Immature natural killer cell (primary cell): ENCODE measurements at regions not wholly inside any gene's neighbourhood (a gene's known extent, or its start where the extent isn't known, plus 50 kb on each side); places are given as distances from the start of the nearest gene placed in this dataset.

ENCODE experiments used
- DNase-seq, 3 donors: peaks; one replicate each; pipeline ENCODE4 v3.0.0; 2022; ENCODE audit warnings: mixed read lengths in 1 of 3
- H3K27ac Mint-ChIP-seq, 6 donors: one replicate each; pipeline ENCODE4 v1.8.0; 2020; ENCODE audit warnings: mixed read lengths in 6 of 6, mild to moderate bottlenecking in 5 of 6, inconsistent platforms in 4 of 6, moderate library complexity in 3 of 6
- H3K27me3 Mint-ChIP-seq, 3 donors: one replicate each; pipeline ENCODE4 v1.8.0; 2020 to 2021; ENCODE audit warnings: low read depth in 3 of 3, mild to moderate bottlenecking in 3 of 3, mixed read lengths in 3 of 3, moderate library complexity in 3 of 3, inconsistent platforms in 1 of 3
- H3K36me3 Mint-ChIP-seq, 3 donors: one replicate each; pipeline ENCODE4 v1.8.0; 2020; ENCODE audit warnings: mixed read lengths in 3 of 3, inconsistent platforms in 2 of 3, mild to moderate bottlenecking in 2 of 3
- H3K4me1 Mint-ChIP-seq, 2 donors: one replicate each; pipeline ENCODE4 v1.8.0; 2020; ENCODE audit warnings: inconsistent platforms in 2 of 2, mild to moderate bottlenecking in 2 of 2, mixed read lengths in 2 of 2, moderate library complexity in 1 of 2
- H3K4me3 Mint-ChIP-seq, 5 donors: one replicate each; pipeline ENCODE4 v1.8.0; 2020; ENCODE audit warnings: mild to moderate bottlenecking in 5 of 5, mixed read lengths in 5 of 5, inconsistent platforms in 3 of 5, moderate library complexity in 3 of 5
- H3K9me3 Mint-ChIP-seq, 6 donors: one replicate each; pipeline ENCODE4 v1.8.0; 2020; ENCODE audit warnings: mild to moderate bottlenecking in 6 of 6, mixed read lengths in 6 of 6, inconsistent platforms in 4 of 6, moderate library complexity in 3 of 6

DNA sequence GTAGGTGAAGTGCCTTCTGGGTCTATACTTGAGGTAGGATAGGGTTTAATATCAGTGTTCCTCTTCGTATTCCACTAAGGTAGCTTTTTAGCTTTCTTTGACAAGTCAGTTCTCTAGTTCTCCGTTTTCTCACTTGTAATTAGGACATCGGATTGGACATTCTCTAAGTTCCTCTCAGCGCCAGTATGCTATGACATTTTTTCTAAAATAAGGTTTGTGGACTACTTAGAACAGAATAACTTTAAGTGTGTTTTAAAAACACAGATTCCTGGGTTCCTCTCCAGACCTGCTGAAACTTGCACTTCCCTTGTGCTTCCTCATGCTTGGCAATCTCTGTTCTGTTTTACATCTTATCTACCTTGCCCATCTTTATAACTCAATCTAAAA lies 69.3 kb upstream of the YWHAQ start:
- Mint-ChIP-seq H3K36me3 (peaks cover 0 to 5% (median 0%) of the 10 kb centered on the region in 3 donors), H3K27me3 (peaks cover 3 to 17% (median 14%) of the 10 kb centered on the region in 3 donors), H3K4me1 (peaks cover 75% of the 10 kb centered on the region in 2 donors), H3K9me3 (no peaks in the 10 kb centered on the region), H3K27ac (peak overlapping the region in 5 of 6 donors; percentile 75 to 100 (median 92)), H3K4me3 (peak overlapping the region in 1 of 5 donors; percentile 24)
- DNase-seq, result no peak

DNA sequence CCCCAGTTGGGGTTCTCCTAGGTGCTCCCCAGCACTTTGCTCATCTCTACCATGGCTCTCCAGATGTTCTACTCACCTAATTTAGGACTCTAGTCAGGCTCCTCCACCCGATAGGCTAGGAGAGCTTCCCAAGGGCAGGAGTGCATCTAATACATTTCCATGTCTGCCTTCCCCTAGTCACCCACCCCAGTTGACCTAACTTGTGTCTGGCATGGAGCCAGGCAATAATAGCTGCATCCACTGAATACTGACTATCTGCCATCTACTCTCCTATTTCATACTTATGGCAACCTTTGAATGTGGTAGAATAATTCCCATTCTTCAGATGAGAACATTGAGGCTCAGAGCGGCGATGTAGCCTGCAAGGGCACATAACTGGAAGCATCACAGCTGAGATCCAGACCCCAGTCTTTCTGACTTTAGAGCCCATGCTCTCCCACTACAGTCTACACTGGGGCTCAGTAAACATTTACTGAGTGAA lies 71.8 kb upstream of the YWHAQ start:
- Mint-ChIP-seq H3K4me1 (peaks cover 74 to 91% of the 10 kb centered on the region in 2 donors), H3K4me3 (peak overlapping the region; percentile 74 to 86 (median 78)), H3K36me3 (peaks cover 0 to 5% (median 0%) of the 10 kb centered on the region in 3 donors), H3K27me3 (peaks cover 7 to 17% (median 14%) of the 10 kb centered on the region in 3 donors), H3K9me3 (no peaks in the 10 kb centered on the region), H3K27ac (peak overlapping the region; percentile 92 to 100 (median 99))
- DNase-seq, result no peak

DNA sequence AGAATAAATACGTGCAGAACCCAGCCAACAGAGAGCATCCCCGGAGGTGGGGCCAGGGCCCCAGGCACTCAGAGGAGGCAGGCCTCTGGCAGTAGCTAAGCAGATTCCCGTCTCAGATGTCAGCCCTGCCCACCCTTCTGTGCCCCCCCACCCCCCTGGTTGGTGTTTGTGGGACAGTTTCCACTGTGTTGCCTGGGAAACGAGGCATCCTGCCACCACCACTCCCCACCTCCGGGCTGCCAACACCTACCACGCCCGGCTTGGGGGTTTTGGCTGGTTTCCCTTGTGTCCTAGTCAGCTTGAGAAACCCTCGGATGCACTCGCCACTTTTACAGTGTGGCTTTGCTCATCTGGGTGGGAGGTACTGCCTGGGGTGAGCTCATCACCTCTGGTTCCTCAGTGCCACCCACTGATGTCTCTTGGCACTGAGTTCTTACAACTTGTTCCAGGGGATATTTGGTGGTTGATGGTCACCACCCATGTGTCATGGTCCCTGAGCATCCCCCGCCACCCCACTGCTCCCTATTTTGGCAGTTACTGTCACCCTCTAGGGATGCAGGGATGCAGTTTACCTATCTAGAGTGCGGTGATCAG lies 72.4 kb upstream of the YWHAQ start:
- Mint-ChIP-seq H3K36me3 (peaks cover 0 to 5% (median 0%) of the 10 kb centered on the region in 3 donors), H3K27ac (peak overlapping the region; percentile 92 to 100 (median 99)), H3K27me3 (peaks cover 7 to 14% (median 12%) of the 10 kb centered on the region in 3 donors), H3K4me1 (peaks cover 68 to 86% of the 10 kb centered on the region in 2 donors), H3K9me3 (no peaks in the 10 kb centered on the region), H3K4me3 (peak overlapping the region; percentile 74 to 86 (median 78))
- DNase-seq, result peak; percentile 98 to 99 (median 98)

DNA sequence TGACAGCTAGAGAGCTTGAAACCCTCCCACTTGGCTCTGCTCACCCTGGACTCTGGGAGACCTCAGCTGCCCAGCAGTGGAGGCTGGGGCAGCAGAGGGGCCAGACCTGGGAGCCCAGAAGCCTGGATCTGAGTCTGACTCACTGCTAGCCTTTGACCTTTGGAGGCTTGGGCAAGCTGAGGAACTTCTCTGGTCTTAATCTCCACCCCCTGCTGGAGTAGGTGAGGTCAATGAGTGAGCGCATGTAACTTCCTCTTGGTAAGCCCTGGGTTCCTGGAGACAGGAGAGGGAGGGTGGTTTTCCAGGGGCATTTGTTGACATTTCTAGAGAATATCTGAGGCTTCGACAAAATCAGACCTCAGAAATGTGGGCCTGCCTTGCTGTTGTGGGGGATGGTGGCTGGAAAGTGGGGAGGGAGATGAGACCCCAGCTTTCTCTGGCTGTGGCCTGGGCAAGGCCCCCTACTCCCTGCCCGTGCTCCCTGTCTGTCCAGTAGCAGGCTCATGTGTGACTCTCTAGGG lies 73.0 kb upstream of the YWHAQ start:
- DNase-seq, result peak in 2 of 3 donors; percentile 63 to 66
- peaks cover 7 to 14% (median 11%) of the 10 kb centered on the region in 3 donors for H3K27me3 Mint-ChIP-seq
- peaks cover 0 to 5% (median 0%) of the 10 kb centered on the region in 3 donors for H3K36me3 Mint-ChIP-seq
- peak overlapping the region; percentile 74 to 86 (median 78) for H3K4me3 Mint-ChIP-seq
- peak overlapping the region; percentile 92 to 100 (median 99) for H3K27ac Mint-ChIP-seq
- H3K4me1 Mint-ChIP-seq, result peaks cover 65 to 83% of the 10 kb centered on the region in 2 donors
- no peaks in the 10 kb centered on the region for H3K9me3 Mint-ChIP-seq

DNA sequence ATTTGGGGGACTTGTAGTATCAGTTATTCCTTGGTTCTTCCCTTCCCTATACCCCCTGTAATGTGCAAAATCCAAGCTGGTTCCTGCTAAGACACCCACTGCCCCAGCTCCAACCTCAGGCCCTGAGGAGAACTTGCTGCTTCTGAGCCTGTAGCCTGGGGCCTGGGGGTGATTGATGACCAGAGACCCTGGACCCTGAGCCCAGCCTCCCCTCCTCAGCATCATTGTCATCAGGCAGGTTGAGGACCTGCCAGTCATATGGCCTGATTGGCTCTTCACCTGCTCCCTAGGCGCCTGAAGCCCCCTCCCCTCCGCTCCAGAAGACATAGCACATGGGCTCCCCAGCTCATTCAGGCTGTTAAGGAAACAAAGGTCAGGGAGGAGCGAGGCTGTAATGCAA lies 73.8 kb upstream of the YWHAQ start:
- no peaks in the 10 kb centered on the region for H3K9me3 Mint-ChIP-seq
- H3K4me3 Mint-ChIP-seq, result peak overlapping the region in 4 of 5 donors; percentile 17 to 74 (median 54)
- peaks cover 7 to 11% (median 11%) of the 10 kb centered on the region in 3 donors for H3K27me3 Mint-ChIP-seq
- H3K36me3 Mint-ChIP-seq, result peaks cover 0 to 5% (median 0%) of the 10 kb centered on the region in 3 donors
- peak overlapping the region; percentile 92 to 100 (median 99) for H3K27ac Mint-ChIP-seq
- DNase-seq, result no peak
- H3K4me1 Mint-ChIP-seq, result peaks cover 60 to 75% of the 10 kb centered on the region in 2 donors

DNA sequence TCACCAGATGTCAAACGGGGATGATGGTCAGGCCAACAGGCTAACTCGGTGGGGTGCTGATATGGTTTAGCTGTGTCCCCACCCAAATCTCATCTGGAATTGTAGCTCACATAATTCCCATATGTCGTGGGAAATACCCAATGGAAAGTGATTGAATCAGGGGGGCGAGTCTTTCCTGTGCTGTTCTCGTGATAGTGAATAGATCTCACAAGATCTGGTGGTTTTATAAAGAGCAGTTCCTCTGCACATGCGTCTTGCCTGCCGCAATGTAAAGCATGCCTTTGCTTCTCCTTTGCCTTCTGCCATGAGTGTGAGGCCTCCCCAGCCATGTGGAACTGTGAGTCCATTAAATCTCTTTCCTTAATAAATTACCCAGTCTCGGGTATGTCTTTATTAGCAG lies 74.4 kb upstream of the YWHAQ start:
- peaks cover 0 to 5% (median 0%) of the 10 kb centered on the region in 3 donors for H3K36me3 Mint-ChIP-seq
- peaks cover 54 to 69% of the 10 kb centered on the region in 2 donors for H3K4me1 Mint-ChIP-seq
- H3K4me3 Mint-ChIP-seq, result peak overlapping the region in 1 of 5 donors; percentile 41
- no peak for DNase-seq
- H3K27me3 Mint-ChIP-seq, result peaks cover 7 to 11% (median 11%) of the 10 kb centered on the region in 3 donors
- peak overlapping the region; percentile 92 to 100 (median 99) for H3K27ac Mint-ChIP-seq
- H3K9me3 Mint-ChIP-seq, result no peaks in the 10 kb centered on the region

DNA sequence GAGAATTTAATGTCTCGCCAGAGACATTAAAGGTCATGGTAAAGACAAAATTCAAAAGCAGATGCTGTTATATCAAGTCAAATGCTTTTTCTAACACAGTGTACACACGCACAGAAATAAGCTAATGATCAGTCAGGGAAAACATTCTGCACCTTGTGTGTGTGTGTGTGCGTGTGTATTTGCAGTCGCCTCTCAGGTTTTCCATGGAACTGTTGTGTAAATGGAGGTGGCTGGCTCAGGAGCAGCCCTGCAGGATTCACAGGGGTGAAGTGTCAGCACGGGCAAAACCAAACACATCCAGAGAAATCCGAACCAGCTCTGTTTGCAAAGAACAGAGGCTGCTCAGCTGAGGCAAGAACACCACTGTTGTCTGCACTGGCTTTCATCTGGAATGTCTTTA lies 76.2 kb upstream of the YWHAQ start:
- Mint-ChIP-seq H3K4me1 (peaks cover 50 to 66% of the 10 kb centered on the region in 2 donors), H3K27ac (peak overlapping the region in 4 of 6 donors; percentile 55 to 92 (median 72)), H3K4me3 (no peak overlapping the region), H3K27me3 (peaks cover 7 to 11% (median 11%) of the 10 kb centered on the region in 3 donors), H3K36me3 (peaks cover 0 to 5% (median 0%) of the 10 kb centered on the region in 3 donors), H3K9me3 (no peaks in the 10 kb centered on the region)
- DNase-seq, result no peak

DNA sequence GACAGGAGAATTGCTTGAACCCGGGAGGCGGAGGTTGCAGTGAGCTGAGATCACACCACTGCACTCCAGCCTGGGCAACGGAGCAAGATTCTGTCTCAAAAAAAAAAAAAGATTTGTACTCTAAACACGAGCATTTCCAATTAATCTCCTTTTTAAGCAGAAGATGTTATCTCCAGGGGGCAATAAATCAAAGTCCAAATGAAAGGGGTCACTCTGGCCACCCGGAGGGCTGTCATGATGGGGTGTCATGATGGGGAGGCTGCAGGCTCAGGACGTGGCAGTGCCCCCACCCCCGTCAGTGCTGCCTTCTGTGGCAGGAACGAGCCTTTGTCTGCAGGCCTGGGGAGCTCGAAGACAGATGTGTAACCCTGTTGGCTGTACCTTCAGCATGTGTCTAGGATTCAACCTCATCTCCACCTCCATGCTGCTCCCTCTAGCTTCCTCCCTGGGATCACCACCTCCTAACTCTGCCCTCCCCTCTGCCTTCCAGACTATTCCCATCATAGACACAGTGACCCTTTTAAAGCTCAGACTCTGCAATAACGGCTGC lies 76.9 kb upstream of the YWHAQ start:
- DNase-seq, result no peak
- Mint-ChIP-seq H3K4me3 (no peak overlapping the region), H3K27ac (peak overlapping the region in 1 of 6 donors; percentile 40), H3K36me3 (no peaks in the 10 kb centered on the region), H3K4me1 (peaks cover 49 to 66% of the 10 kb centered on the region in 2 donors), H3K27me3 (peaks cover 7 to 8% (median 8%) of the 10 kb centered on the region in 3 donors), H3K9me3 (no peaks in the 10 kb centered on the region)

DNA sequence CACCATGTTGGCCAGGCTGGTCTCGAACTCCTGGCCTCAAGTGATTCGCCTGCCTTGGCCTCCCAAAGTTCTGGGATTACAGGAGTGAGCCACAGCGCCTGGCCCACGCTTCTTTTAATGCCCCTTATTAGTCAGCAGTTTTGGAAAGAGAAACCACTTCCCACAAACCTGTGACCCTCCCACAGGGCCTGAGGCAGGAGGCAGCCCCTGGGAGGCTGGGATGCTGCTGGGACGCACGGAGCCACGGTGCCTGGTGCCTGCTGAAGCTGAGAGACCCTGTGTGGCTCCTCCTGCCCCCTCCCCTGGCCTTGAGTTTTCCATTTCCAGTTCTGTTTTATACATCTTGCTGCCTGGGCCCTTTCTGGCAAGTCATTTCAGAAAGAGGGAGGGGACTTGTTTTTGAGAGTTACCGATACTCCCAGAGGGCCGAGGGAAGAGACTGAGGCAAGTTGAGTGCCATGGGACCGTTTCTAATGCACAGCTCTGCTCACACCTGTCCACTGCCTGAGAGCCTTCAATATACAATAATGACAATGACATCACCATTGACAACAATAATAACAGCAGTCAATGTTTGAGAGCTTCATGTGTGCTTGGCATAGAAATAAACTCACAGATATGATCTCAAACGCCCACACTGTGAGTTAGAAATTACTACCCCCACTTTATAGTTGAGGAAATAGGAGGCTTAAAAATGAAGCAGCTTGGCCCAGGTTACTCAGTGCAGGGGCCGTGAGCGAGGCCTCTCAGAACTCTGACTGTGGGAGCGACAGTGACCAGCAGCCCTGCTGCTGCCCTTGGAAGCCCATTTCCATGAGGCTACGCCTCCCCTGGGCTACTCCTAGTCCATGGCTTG lies 78.1 kb upstream of the YWHAQ start:
- Mint-ChIP-seq H3K27ac (peak overlapping the region in 4 of 6 donors; percentile 11 to 71 (median 35)), H3K27me3 (peaks cover 0 to 3% (median 0%) of the 10 kb centered on the region in 3 donors), H3K36me3 (no peaks in the 10 kb centered on the region), H3K9me3 (no peaks in the 10 kb centered on the region), H3K4me3 (no peak overlapping the region), H3K4me1 (peaks cover 41 to 61% of the 10 kb centered on the region in 2 donors)
- DNase-seq, result no peak

DNA sequence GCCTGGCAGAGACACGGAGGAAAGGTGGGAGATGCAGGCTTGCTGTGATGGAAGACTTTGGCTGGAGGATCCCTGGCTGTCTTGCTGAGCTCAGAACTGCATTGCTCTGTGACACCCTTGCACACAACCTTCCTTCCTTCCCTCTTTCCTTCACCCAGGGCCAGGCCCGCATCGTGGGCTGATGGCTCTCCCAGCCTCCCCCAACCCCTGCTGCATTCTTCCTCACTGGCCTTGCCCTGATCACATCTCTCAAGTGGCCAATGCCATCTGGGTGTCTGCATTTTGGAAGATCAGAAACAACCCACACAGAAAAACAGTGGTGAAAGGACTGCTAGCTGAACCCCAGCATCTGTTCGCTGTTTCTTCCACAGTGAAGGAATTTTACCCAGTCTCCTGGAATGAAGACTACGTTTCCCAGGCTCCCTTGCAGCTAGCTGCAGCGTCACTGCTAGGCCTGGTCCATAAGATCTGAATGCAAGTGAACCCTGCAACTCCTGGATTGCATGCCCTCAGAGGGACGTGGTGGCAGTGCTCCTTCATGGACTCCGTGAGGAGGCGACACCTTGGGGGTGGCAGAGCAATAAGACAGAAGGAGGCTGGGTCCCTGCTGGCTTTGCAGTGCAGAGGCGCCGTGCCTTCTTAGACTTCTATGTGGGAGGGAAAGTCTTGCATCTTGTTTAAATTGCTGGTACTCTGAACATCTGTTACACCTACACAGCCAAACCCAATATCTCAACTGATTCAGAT lies 78.9 kb upstream of the YWHAQ start:
- no peak for DNase-seq
- peak overlapping the region in 1 of 5 donors; percentile 26 for H3K4me3 Mint-ChIP-seq
- peaks cover 0 to 3% (median 0%) of the 10 kb centered on the region in 3 donors for H3K27me3 Mint-ChIP-seq
- H3K36me3 Mint-ChIP-seq, result no peaks in the 10 kb centered on the region
- peak overlapping the region in 3 of 6 donors; percentile 17 to 67 (median 66) for H3K27ac Mint-ChIP-seq
- H3K9me3 Mint-ChIP-seq, result no peaks in the 10 kb centered on the region
- peaks cover 34 to 53% of the 10 kb centered on the region in 2 donors for H3K4me1 Mint-ChIP-seq

DNA sequence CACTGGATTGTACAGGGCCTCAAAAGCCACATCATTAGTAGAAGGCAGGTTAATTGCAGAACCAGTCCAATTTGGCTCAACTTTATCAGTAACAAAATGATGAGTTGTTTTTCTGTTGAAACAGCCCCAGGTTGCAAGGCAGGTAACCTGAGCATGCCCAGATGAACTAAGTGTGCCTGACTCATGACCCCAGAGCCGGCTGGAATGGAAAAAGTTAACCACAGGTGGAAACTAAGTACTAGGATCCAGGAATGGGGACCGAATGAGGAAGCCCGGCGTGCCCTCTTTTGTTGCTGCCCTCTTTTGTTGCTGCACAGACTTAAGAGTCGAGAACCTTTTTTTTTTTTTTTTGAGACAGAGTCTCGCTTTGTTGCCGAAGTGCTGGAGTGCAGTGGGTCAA lies 79.5 kb upstream of the YWHAQ start:
- Mint-ChIP-seq H3K4me3 (no peak overlapping the region), H3K36me3 (no peaks in the 10 kb centered on the region), H3K9me3 (no peaks in the 10 kb centered on the region), H3K27me3 (peaks cover 0 to 3% (median 0%) of the 10 kb centered on the region in 3 donors), H3K4me1 (peaks cover 28 to 47% of the 10 kb centered on the region in 2 donors), H3K27ac (no peak overlapping the region)
- DNase-seq, result no peak

DNA sequence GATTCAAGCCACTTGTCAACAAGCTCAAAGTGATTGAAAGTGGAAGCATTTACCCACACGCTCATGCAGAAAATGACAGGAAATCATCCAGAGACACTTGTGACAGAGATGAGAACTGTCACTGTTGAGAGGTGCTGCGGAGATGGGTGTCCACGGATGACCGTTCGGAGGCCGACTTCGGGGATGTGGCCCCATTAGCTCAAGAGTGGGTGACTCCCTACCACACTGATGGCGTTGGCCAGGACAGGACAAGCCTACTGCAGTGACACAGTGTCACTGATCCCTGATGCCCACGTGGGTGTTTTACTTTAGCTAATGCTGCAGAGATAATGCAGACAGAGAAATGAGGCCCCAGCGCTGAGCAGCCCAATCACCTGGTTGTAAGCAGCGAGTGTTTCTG lies 81.5 kb upstream of the YWHAQ start:
- Mint-ChIP-seq H3K4me3 (peak overlapping the region; percentile 47 to 79 (median 65)), H3K27ac (peak overlapping the region; percentile 66 to 94 (median 86)), H3K9me3 (no peaks in the 10 kb centered on the region), H3K36me3 (no peaks in the 10 kb centered on the region), H3K27me3 (peaks cover 0 to under 1% (median 0%) of the 10 kb centered on the region in 3 donors), H3K4me1 (peaks cover 25 to 29% of the 10 kb centered on the region in 2 donors)
- peak; percentile 22 to 43 (median 36) for DNase-seq
